ENCODE measurements at regions not wholly inside any gene's neighbourhood (a gene's known extent, or its start where the extent isn't known, plus 50 kb on each side); places are given as distances from the start of the nearest gene placed in this dataset.

DNA sequence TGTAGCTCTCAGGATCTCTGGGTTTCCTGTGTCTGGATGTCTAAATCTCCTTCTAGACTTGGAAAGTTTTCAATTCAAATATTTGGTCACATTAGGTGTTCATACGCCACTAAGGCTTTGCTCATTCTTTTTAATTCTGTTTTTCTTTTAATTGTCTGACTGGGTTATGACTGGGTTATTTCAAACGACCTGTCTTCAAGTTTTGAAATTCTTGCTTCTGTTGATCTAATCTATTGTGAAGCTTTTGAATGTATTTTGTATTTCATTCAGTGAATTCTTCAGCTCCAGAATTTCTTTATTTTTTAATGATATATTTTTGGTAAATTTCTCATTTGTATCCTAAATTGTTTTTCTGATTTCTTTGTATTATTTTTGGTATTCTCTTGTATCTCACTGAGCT lies 81.0 kb upstream of the PCDH10 start:
- intact Hi-C loops (cut with DNase I), result no loop called here
- Histone ChIP-seq H3K27me3 (no peaks in the 10 kb centered on the region), H3K27ac (no peak overlapping the region), H3K4me3 (no peak overlapping the region), H3K9me3 (peaks cover 0 to 8% (median 3%) of the 10 kb centered on the region in 4 donors), H3K4me1 (no peaks in the 10 kb centered on the region), H3K36me3 (no peaks in the 10 kb centered on the region)
- WGBS, 2 donors, result 39 to 81% methylated on average over 2 of the region's 2 CpGs
- no peak for DNase-seq
- TF ChIP-seq, protein P1, sequence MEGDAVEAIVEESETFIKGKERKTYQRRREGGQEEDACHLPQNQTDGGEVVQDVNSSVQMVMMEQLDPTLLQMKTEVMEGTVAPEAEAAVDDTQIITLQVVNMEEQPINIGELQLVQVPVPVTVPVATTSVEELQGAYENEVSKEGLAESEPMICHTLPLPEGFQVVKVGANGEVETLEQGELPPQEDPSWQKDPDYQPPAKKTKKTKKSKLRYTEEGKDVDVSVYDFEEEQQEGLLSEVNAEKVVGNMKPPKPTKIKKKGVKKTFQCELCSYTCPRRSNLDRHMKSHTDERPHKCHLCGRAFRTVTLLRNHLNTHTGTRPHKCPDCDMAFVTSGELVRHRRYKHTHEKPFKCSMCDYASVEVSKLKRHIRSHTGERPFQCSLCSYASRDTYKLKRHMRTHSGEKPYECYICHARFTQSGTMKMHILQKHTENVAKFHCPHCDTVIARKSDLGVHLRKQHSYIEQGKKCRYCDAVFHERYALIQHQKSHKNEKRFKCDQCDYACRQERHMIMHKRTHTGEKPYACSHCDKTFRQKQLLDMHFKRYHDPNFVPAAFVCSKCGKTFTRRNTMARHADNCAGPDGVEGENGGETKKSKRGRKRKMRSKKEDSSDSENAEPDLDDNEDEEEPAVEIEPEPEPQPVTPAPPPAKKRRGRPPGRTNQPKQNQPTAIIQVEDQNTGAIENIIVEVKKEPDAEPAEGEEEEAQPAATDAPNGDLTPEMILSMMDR (IDR thresholded peaks at IDR 0.05), result no peak
- no peak for TF ChIP-seq POLR2A (IDR thresholded peaks at IDR 0.05)
- no peak for TF ChIP-seq POLR2AphosphoS5 (IDR thresholded peaks at IDR 0.05)
- no peak for TF ChIP-seq EP300 (IDR thresholded peaks at IDR 0.05)

DNA sequence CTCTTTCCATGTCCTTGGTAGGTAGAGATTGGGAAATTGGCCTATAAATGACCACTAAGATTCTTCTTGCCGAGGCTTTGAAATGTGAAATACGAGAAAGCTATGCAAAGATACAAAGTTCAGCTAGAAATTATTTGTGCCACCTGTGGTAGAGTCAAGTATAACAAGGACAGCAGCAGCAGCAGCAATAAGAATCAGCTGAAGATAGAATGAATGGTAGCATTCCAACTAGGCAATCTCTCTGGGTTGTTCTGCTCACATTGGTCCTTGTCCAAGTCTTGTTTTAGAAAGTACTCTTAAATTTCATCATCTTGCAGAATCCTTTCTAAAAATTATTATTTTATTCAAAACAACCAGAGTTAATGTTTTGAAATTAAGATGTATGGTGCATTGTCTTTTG lies 67.8 kb upstream of the PCDH10 start:
- Histone ChIP-seq H3K36me3 (no peaks in the 10 kb centered on the region), H3K4me1 (no peaks in the 10 kb centered on the region), H3K4me3 (no peak overlapping the region), H3K27ac (no peak overlapping the region), H3K27me3 (no peaks in the 10 kb centered on the region), H3K9me3 (no peaks in the 10 kb centered on the region)
- TF ChIP-seq EP300 (IDR thresholded peaks at IDR 0.05), result no peak
- no peak for TF ChIP-seq POLR2AphosphoS5 (IDR thresholded peaks at IDR 0.05)
- TF ChIP-seq POLR2A (IDR thresholded peaks at IDR 0.05), result no peak
- TF ChIP-seq, protein P1 (IDR thresholded peaks at IDR 0.05), result no peak
- WGBS, 2 donors, result 23 to 70% methylated on average over 2 of the region's 2 CpGs
- DNase-seq, result no peak
- intact Hi-C loops (cut with DNase I), result no loop called here

DNA sequence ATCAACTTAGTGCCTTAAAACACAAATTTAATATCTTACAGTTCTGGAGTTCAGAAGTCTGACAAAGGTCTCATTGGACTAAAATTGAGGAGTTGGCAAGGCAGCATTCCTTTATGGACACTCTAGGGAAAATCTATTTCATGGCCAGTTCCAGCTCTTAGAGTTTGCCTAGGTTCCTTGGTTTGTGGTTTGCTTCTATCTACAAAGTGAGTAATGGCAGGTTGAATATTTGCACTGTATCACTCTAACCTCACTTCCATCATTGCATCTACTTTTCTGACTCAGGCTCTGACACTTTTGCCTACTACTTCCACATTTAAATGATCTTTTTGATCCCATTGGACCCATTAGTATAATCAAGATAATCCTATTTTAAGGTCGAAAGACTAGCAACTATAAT lies 64.7 kb upstream of the PCDH10 start:
- Histone ChIP-seq H3K4me3 (no peak overlapping the region), H3K27ac (no peak overlapping the region), H3K36me3 (no peaks in the 10 kb centered on the region), H3K27me3 (no peaks in the 10 kb centered on the region), H3K9me3 (no peaks in the 10 kb centered on the region), H3K4me1 (no peaks in the 10 kb centered on the region)
- DNase-seq, result no peak
- intact Hi-C loops (cut with DNase I), result no loop called here
- no peak for TF ChIP-seq POLR2A (IDR thresholded peaks at IDR 0.05)
- TF ChIP-seq, protein P1 (IDR thresholded peaks at IDR 0.05), result no peak
- TF ChIP-seq POLR2AphosphoS5 (IDR thresholded peaks at IDR 0.05), result no peak
- WGBS, 2 donors, result 87 to 89% methylated on average over 1 of the region's 1 CpG

DNA sequence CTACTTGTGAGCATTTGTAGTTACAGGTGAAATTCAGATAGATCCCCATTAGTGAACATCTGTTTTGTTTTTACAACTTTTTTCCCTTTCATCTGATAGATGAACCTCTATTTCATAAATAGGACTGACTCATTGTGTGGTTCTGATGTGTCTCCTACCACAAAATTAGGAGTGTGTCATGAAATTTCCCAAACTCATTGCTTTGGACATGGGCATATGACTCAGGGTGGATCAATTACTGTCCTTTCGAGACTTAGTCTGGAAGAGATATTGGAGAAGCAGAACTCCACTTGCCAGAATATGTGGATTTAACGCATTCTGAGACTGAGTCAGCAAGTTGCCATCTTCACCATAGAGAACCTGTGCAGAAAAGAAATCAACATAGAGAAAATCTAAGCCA lies 53.5 kb upstream of the PCDH10 start:
- Histone ChIP-seq H3K27me3 (no peaks in the 10 kb centered on the region), H3K9me3 (no peaks in the 10 kb centered on the region), H3K4me3 (no peak overlapping the region), H3K27ac (no peak overlapping the region), H3K36me3 (no peaks in the 10 kb centered on the region), H3K4me1 (no peaks in the 10 kb centered on the region)
- DNase-seq, result no peak
- WGBS, 2 donors, result 82 to 86% methylated on average over 2 of the region's 2 CpGs
- TF ChIP-seq POLR2A (IDR thresholded peaks at IDR 0.05) (no peak), EP300 (IDR thresholded peaks at IDR 0.05) (no peak), POLR2AphosphoS5 (IDR thresholded peaks at IDR 0.05) (no peak)
- TF ChIP-seq, protein P1 (IDR thresholded peaks at IDR 0.05), result no peak
- intact Hi-C loops (cut with DNase I), result no loop called here

DNA sequence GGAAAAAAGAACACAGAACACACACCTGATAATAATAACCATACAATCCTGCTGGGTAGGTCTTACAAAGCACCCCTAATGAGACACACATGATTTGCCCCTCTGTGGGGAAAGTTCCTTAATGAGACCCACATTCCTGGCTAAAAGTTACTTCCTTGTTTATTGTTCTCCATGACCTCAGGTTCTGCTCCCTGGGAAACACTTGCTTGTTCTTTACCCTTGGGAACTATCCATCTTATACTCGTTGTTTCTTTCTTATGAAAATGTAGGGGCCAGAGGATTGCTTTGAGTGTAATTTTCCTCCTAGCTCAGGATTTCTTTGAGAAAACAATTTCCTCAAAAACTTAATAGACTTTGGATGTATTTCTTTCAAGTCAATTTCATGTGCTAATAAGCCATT lies 52.1 kb upstream of the PCDH10 start:
- DNase-seq, result no peak
- no peak overlapping the region for H3K27ac ChIP-seq
- no peak for TF ChIP-seq EP300 (IDR thresholded peaks at IDR 0.05)
- TF ChIP-seq, protein P1 (IDR thresholded peaks at IDR 0.05), result no peak
- no peak for TF ChIP-seq POLR2A (IDR thresholded peaks at IDR 0.05)
- no peak for TF ChIP-seq POLR2AphosphoS5 (IDR thresholded peaks at IDR 0.05)
- H3K27me3 ChIP-seq, result no peaks in the 10 kb centered on the region
- H3K9me3 ChIP-seq, result no peaks in the 10 kb centered on the region
- WGBS, 2 donors, result 28 to 39% methylated on average over 1 of the region's 1 CpG
- H3K4me1 ChIP-seq, result no peaks in the 10 kb centered on the region
- no peaks in the 10 kb centered on the region for H3K36me3 ChIP-seq
- no peak overlapping the region for H3K4me3 ChIP-seq
- intact Hi-C loops (cut with DNase I), result no loop called here

All from sigmoid colon (tissue), 6 donors.